K562 (cell line): ENCODE measurements at regions not wholly inside any gene's neighbourhood (a gene's known extent, or its start where the extent isn't known, plus 50 kb on each side); places are given as distances from the start of the nearest gene placed in this dataset.

Source experiments
- ATAC-seq: fragments of 200-7000 bp; cut with Tn5 transposase; 3 replicates; pipeline ENCODE4 v1.9.1; 2020; ENCODE audit warnings: moderate library complexity
- BruUV-seq: library from RNA; stranded (reverse); fragments of 400-500 nt; replicated peaks from 2 replicates; lab custom pipeline; 2021; lab: Mats Ljungman, UMichigan
- CTCF ChIA-PET: fragments of 300-600 bp; formaldehyde crosslinking; extraction: SDS; loops from one replicate; lab custom pipeline; 2021; ENCODE audit warnings: low intra/inter-chr PET ratio; lab: Yijun Ruan, JAX
- POLR2A ChIA-PET: fragments of 300-600, 350-650 bp; sonication (Branson Sonifier 250); formaldehyde crosslinking; extraction: SDS; loops from one replicate; lab custom pipeline; 2021; ENCODE audit warnings: antibody characterized with exemption, inconsistent platforms; lab: Yijun Ruan, JAX
- DNase-seq, 4 experiments: peaks; one replicate each; pipeline versions ENCODE4 v3.0.0 to v3.0.0-alpha.2; 2011 to 2018; ENCODE audit warnings: low spot score in 3 of 4, mixed read lengths in 3 of 4; ENCODE audit errors: extremely low read depth in 1 of 4
- FAIRE-seq: peaks from 2 replicates; lab custom pipeline; 2011; peaks lifted over from hg19 to GRCh38; lab: Jason Lieb, UNC
- H2AFZ ChIP-seq: 2 replicates; pipeline ENCODE4 v1.6.0; 2011; ENCODE audit warnings: low read depth, low read length, control low read depth, inconsistent platforms
- H3K27ac ChIP-seq: fragments of 200-600 bp; 3 replicates; pipeline ENCODE4 v1.8.0; 2011; ENCODE audit warnings: low read depth, mild to moderate bottlenecking, control low read depth, inconsistent platforms, low read length, moderate library complexity, mixed read lengths; ENCODE audit errors: extremely low read depth
- H3K27me3 ChIP-seq, 2 experiments: fragments of 300-600 bp in 1 of 2; 2 replicates in 1 of 2; 3 replicates in 1 of 2; pipeline versions ENCODE4 v1.6.0 to v1.8.0; 2011; ENCODE audit warnings: inconsistent platforms in 2 of 2, low read length in 2 of 2, mild to moderate bottlenecking in 1 of 2, mixed read lengths in 1 of 2, moderate library complexity in 1 of 2; ENCODE audit not compliant: control insufficient read depth in 2 of 2, insufficient read depth in 2 of 2
- H3K36me3 ChIP-seq: fragments of 300-600 bp; 3 replicates; pipeline ENCODE4 v1.8.0; 2011; ENCODE audit warnings: mild to moderate bottlenecking, low read length, inconsistent platforms; ENCODE audit not compliant: control insufficient read depth, insufficient read depth
- H3K4me1 ChIP-seq, 2 experiments: fragments of 200-600 bp in 1 of 2; replicated peaks in 1 of 2; 2 replicates in 1 of 2; 3 replicates in 1 of 2; pipeline versions ENCODE4 v1.5.1 to v1.8.0; 2011; ENCODE audit warnings: inconsistent platforms in 2 of 2, low read length in 2 of 2, mild to moderate bottlenecking in 1 of 2, mixed read lengths in 1 of 2, moderate library complexity in 1 of 2; ENCODE audit not compliant: control insufficient read depth in 2 of 2, insufficient read depth in 2 of 2
- H3K4me2 ChIP-seq: 2 replicates; pipeline ENCODE4 v1.6.1; 2011; ENCODE audit warnings: low read length, control low read depth, inconsistent platforms, mixed read lengths; ENCODE audit not compliant: insufficient read depth
- H3K4me3 ChIP-seq: fragments of 200-600 bp; sonication (generic), shearing (Covaris generic); 2 replicates; pipeline ENCODE4 v1.5.1; 2016; ENCODE audit warnings: control low read depth, inconsistent platforms
- H3K79me2 ChIP-seq: fragments of 200-600 bp; 3 replicates; pipeline ENCODE4 v1.8.0; 2011; ENCODE audit warnings: low read length, inconsistent platforms; ENCODE audit not compliant: control insufficient read depth, insufficient read depth
- H3K9ac ChIP-seq, 2 experiments: 2 replicates each; pipeline versions ENCODE4 v1.6.0 to v1.6.1; 2011; ENCODE audit warnings: low read depth in 2 of 2, low read length in 2 of 2, control low read depth in 1 of 2, inconsistent platforms in 1 of 2, mild to moderate bottlenecking in 1 of 2, mixed read lengths in 1 of 2; ENCODE audit not compliant: insufficient read depth in 1 of 2
- H3K9me1 ChIP-seq: one replicate; pipeline ENCODE4 v1.6.0; 2011; ENCODE audit warnings: inconsistent platforms, mild to moderate bottlenecking, low read length, moderate library complexity; ENCODE audit not compliant: control insufficient read depth, insufficient read depth
- H3K9me3 ChIP-seq: replicated peaks from 2 replicates; pipeline ENCODE4 v1.5.1; 2011; ENCODE audit warnings: low read depth, low read length, inconsistent platforms; ENCODE audit not compliant: control insufficient read depth, insufficient read depth
- H4K20me1 ChIP-seq: replicated peaks from 2 replicates; pipeline ENCODE4 v1.6.1; 2011; ENCODE audit warnings: low read length, inconsistent platforms, mixed read lengths; ENCODE audit not compliant: control insufficient read depth, insufficient read depth
- CHD1 ChIP-seq: fragments of 200-600 bp; sonication (generic); IDR thresholded peaks from one replicate; pipeline ENCODE4 v1.6.1; 2012; ENCODE audit warnings: mild to moderate bottlenecking, moderate library complexity, low read length, inconsistent platforms
- ELK3 ChIP-seq: fragments of 450-650 bp; formaldehyde crosslinking; IDR thresholded peaks from 2 replicates; pipeline ENCODE4 v1.4.0; 2020; ENCODE audit warnings: mild to moderate bottlenecking
- FIP1L1 ChIP-seq: fragments of 200-400 bp; formaldehyde crosslinking; IDR thresholded peaks from 2 replicates; pipeline ENCODE4 v1.6.1; 2018; ENCODE audit warnings: mild to moderate bottlenecking, low read depth, low read length; ENCODE audit not compliant: poor library complexity, severe bottlenecking
- MXD1 ChIP-seq: fragments of 250-450 bp; sonication (Bioruptor Pico); IDR thresholded peaks from 2 replicates; pipeline ENCODE4 v1.8.0; 2021; ENCODE audit warnings: borderline replicate concordance, mild to moderate bottlenecking, moderate library complexity; ENCODE audit not compliant: poor library complexity, severe bottlenecking
- NR1H2 ChIP-seq: sonication (generic); formaldehyde crosslinking; IDR thresholded peaks from 2 replicates; pipeline ENCODE4 v1.4.0; 2020; ENCODE audit warnings: mild to moderate bottlenecking, missing genetic modification reagents
- POLR2A ChIP-seq: fragments of 450-650 bp; conservative IDR thresholded peaks from 2 replicates; pipeline ENCODE4 v1.6.1; 2016
- POLR2G ChIP-seq: fragments of 200-400 bp; formaldehyde crosslinking; IDR thresholded peaks from 2 replicates; pipeline ENCODE4 v1.6.1; 2017; ENCODE audit warnings: low read depth, mild to moderate bottlenecking, antibody characterized with exemption, low read length, moderate library complexity
- PRMT5 ChIP-seq: sonication (generic); formaldehyde crosslinking; IDR thresholded peaks from 2 replicates; pipeline ENCODE4 v1.5.0; 2020; ENCODE audit warnings: missing genetic modification reagents
- SMARCC2 ChIP-seq: fragments of 450-650 bp; IDR thresholded peaks from 2 replicates; pipeline ENCODE4 v1.6.1; 2017; ENCODE audit warnings: antibody characterized with exemption, moderate library complexity, mild to moderate bottlenecking, low read depth
- SREBF2 ChIP-seq: sonication (generic); formaldehyde crosslinking; IDR thresholded peaks from 2 replicates; pipeline ENCODE4 v1.4.0; 2020; ENCODE audit warnings: mild to moderate bottlenecking, missing genetic modification reagents
- ZBTB12 ChIP-seq: fragments of 250-450 bp; sonication (Bioruptor Pico); IDR thresholded peaks from 2 replicates; pipeline ENCODE4 v1.4.0; 2020
- WGBS: fragments of 100-300 bp; shearing (Covaris generic); methylation state at CpG from one replicate; pipeline ENCODE4 v1.1.6; 2016; ENCODE audit warnings: low coverage, mixed read lengths; ENCODE audit not compliant: insufficient coverage; ENCODE audit errors: missing lambda C conversion rate; 5-methylcytosine and 5-hydroxymethylcytosine counted together
- in situ Hi-C: fragments of 300-500 bp; cut with MboI; formaldehyde crosslinking; loops from 4 replicates; pipeline ENCODE4 v1.15.0; 2018; ENCODE audit warnings: inconsistent platforms, mixed read lengths
- intact Hi-C: fragments of 100-400 bp; cut with micrococcal nuclease; formaldehyde crosslinking; loops from 2 replicates; pipeline ENCODE4 v1.14.2; 2022
- TF ChIP-seq, protein P1 (sequence below): fragments of 450-650 bp; IDR thresholded peaks from 2 replicates; pipeline ENCODE4 v1.7.1; 2018; ENCODE audit warnings: mild to moderate bottlenecking, low read depth; ENCODE audit not compliant: partially characterized antibody
- TF ChIP-seq, protein P2 (sequence below): sonication (generic); formaldehyde crosslinking; IDR thresholded peaks from 2 replicates; pipeline ENCODE4 v1.8.1; 2023; ENCODE audit warnings: mild to moderate bottlenecking, missing genetic modification reagents

GRCh38 chr6:92275150-92275549 is 1144.2 kb downstream of the EPHA7 start (continued):
- TF ChIP-seq SMARCC2 = no peak
- no peak for TF ChIP-seq PRMT5 (CRISPR knock-in tag)
- no peak for TF ChIP-seq CHD1
- no peak for TF ChIP-seq NR1H2
- TF ChIP-seq ELK3 (CRISPR knock-in tag) = no peak
- no peak for TF ChIP-seq POLR2G
- no peak for TF ChIP-seq FIP1L1
- TF ChIP-seq SREBF2 = no peak
- TF ChIP-seq POLR2A = no peak
- TF ChIP-seq MXD1 = no peak
- no peak for TF ChIP-seq ZBTB12 (CRISPR knock-in tag)

DNA sequence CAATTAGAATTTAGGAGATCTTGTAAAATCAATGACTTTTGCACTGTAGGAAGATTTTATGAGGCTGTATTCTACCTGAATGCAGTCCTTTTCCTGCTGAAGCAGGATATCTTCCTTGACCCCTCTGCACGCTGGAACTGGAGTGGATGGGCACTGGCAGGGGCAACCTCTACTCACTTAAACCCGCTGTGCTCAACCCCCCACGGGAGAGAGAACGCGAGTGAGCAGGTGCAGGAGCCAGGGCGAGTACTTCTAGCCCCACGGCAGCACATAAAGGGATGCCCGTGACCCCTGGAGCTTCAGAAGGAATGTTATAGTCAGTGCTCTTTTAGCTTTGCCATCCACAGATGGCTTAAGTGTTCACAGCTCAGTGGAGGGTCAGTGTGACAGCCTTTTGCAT is 1144.8 kb downstream of the EPHA7 start:
- no peak for DNase-seq
- in situ Hi-C loops (no loop called here), intact Hi-C loops (no loop called here)
- Histone ChIP-seq H3K36me3 (no peaks in the 10 kb centered on the region), H3K4me2 (no peak overlapping the region), H3K4me3 (no peak overlapping the region), H4K20me1 (no peaks in the 10 kb centered on the region), H3K79me2 (no peaks in the 10 kb centered on the region), H2AFZ (no peak overlapping the region), H3K9me3 (no peaks in the 10 kb centered on the region), H3K4me1 (no peaks in the 10 kb centered on the region), H3K9ac (no peak overlapping the region), H3K9me1 (no peaks in the 10 kb centered on the region), H3K27me3 (no peaks in the 10 kb centered on the region), H3K27ac (no peak overlapping the region)
- no peak for ATAC-seq
- BruUV-seq = no TSS peak
- ChIA-PET POLR2A (no interaction called here), CTCF (no interaction called here)
- 0% methylated on average over 8 of the region's 8 CpGs for WGBS
- FAIRE-seq = no peak
- TF ChIP-seq, protein P1, sequence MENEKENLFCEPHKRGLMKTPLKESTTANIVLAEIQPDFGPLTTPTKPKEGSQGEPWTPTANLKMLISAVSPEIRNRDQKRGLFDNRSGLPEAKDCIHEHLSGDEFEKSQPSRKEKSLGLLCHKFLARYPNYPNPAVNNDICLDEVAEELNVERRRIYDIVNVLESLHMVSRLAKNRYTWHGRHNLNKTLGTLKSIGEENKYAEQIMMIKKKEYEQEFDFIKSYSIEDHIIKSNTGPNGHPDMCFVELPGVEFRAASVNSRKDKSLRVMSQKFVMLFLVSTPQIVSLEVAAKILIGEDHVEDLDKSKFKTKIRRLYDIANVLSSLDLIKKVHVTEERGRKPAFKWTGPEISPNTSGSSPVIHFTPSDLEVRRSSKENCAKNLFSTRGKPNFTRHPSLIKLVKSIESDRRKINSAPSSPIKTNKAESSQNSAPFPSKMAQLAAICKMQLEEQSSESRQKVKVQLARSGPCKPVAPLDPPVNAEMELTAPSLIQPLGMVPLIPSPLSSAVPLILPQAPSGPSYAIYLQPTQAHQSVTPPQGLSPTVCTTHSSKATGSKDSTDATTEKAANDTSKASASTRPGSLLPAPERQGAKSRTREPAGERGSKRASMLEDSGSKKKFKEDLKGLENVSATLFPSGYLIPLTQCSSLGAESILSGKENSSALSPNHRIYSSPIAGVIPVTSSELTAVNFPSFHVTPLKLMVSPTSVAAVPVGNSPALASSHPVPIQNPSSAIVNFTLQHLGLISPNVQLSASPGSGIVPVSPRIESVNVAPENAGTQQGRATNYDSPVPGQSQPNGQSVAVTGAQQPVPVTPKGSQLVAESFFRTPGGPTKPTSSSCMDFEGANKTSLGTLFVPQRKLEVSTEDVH = no peak
- TF ChIP-seq, protein P2, sequence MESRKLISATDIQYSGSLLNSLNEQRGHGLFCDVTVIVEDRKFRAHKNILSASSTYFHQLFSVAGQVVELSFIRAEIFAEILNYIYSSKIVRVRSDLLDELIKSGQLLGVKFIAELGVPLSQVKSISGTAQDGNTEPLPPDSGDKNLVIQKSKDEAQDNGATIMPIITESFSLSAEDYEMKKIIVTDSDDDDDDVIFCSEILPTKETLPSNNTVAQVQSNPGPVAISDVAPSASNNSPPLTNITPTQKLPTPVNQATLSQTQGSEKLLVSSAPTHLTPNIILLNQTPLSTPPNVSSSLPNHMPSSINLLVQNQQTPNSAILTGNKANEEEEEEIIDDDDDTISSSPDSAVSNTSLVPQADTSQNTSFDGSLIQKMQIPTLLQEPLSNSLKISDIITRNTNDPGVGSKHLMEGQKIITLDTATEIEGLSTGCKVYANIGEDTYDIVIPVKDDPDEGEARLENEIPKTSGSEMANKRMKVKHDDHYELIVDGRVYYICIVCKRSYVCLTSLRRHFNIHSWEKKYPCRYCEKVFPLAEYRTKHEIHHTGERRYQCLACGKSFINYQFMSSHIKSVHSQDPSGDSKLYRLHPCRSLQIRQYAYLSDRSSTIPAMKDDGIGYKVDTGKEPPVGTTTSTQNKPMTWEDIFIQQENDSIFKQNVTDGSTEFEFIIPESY (CRISPR knock-in tag) = no peak
